T-cell (primary cell): ENCODE measurements at regions not wholly inside any gene's neighbourhood (a gene's known extent, or its start where the extent isn't known, plus 50 kb on each side); places are given as distances from the start of the nearest gene placed in this dataset.

ENCODE experiments used
- ATAC-seq, 4 experiments: fragments of 200-7000 bp in 3 of 4; fragments of 150-1000 bp in 1 of 4; cut with Tn5 transposase; replicated peaks in 1 of 4; 1 replicate in 3 of 4; 2 replicates in 1 of 4; pipeline ENCODE4 v1.10.0; 2021; ENCODE audit warnings: moderate library complexity in 3 of 4, mild to moderate bottlenecking in 2 of 4, moderate number of reproducible peaks in 1 of 4
- CTCF ChIA-PET, 2 donors: fragments of 300-600 bp; sonication (Branson Sonifier 250); formaldehyde crosslinking; loops; one replicate each; lab custom pipeline; 2022; ENCODE audit warnings: antibody characterized with exemption in 2 of 2; lab: Charles Lee
- POLR2A ChIA-PET, 2 donors: fragments of 300-600 bp; sonication (Branson Sonifier 250); formaldehyde crosslinking; loops; one replicate each; lab custom pipeline; 2022; ENCODE audit warnings: antibody characterized with exemption in 2 of 2; lab: Charles Lee
- DNase-seq, 35 experiments: peaks; one replicate each; pipeline versions ENCODE4 v3.0.0 to v3.0.0-alpha.2; 2013 to 2023
- H3K27ac ChIP-seq: one replicate; pipeline ENCODE4 v1.5.1; 2013; ENCODE audit warnings: low read length
- H3K27me3 ChIP-seq, 2 experiments: replicated peaks in 1 of 2; 1 replicate in 1 of 2; 2 replicates in 1 of 2; pipeline versions ENCODE4 v1.6.1 to v1.7.0; 2013; ENCODE audit warnings: low read length in 1 of 2, mixed read lengths in 1 of 2; ENCODE audit not compliant: control insufficient read depth in 2 of 2, insufficient read depth in 2 of 2; ENCODE audit errors: extremely low read depth in 1 of 2
- H3K36me3 ChIP-seq, 2 donors: 1 replicate in 1 of 2; 2 replicates in 1 of 2; pipeline versions ENCODE4 v1.6.1 to v1.7.0; 2013; ENCODE audit warnings: low read length in 1 of 2; ENCODE audit not compliant: control insufficient read depth in 2 of 2, insufficient read depth in 1 of 2; ENCODE audit errors: extremely low read depth in 1 of 2
- H3K4me1 ChIP-seq, 2 experiments: 1 replicate in 1 of 2; 2 replicates in 1 of 2; pipeline versions ENCODE4 v1.6.1 to v1.7.0; 2013; ENCODE audit warnings: low read length in 2 of 2, mixed read lengths in 1 of 2; ENCODE audit not compliant: insufficient read depth in 2 of 2, control insufficient read depth in 1 of 2; ENCODE audit errors: extremely low read depth in 1 of 2
- H3K4me3 ChIP-seq, 2 donors: 1 replicate in 1 of 2; 2 replicates in 1 of 2; pipeline versions ENCODE4 v1.5.1 to v1.7.0; 2013; ENCODE audit warnings: mild to moderate bottlenecking in 2 of 2, low read length in 1 of 2, moderate library complexity in 1 of 2; ENCODE audit not compliant: control insufficient read depth in 1 of 2; ENCODE audit errors: extremely low read depth in 1 of 2
- H3K9me3 ChIP-seq: 2 replicates; pipeline ENCODE4 v1.7.0; 2013
- H3K27ac Mint-ChIP-seq, 2 donors: one replicate each; pipeline ENCODE4 v1.8.0; 2020 to 2021; ENCODE audit warnings: mild to moderate bottlenecking in 2 of 2, mixed read lengths in 2 of 2
- H3K27me3 Mint-ChIP-seq, 2 donors: one replicate each; pipeline ENCODE4 v1.8.0; 2021 to 2022; ENCODE audit warnings: mixed read lengths in 2 of 2
- H3K36me3 Mint-ChIP-seq: one replicate; pipeline ENCODE4 v1.8.0; 2021; ENCODE audit warnings: mixed read lengths
- H3K4me1 Mint-ChIP-seq, 3 donors: one replicate each; pipeline ENCODE4 v1.8.0; 2020 to 2022; ENCODE audit warnings: mixed read lengths in 3 of 3, mild to moderate bottlenecking in 1 of 3
- H3K4me3 Mint-ChIP-seq, 3 donors: one replicate each; pipeline ENCODE4 v1.8.0; 2020 to 2022; ENCODE audit warnings: mild to moderate bottlenecking in 3 of 3, mixed read lengths in 3 of 3, moderate library complexity in 3 of 3
- H3K9me3 Mint-ChIP-seq, 3 donors: one replicate each; pipeline ENCODE4 v1.8.0; 2020 to 2022; ENCODE audit warnings: mixed read lengths in 3 of 3
- WGBS: methylation state at CpG from one replicate; pipeline ENCODE4 v1.1.5; 2013; ENCODE audit warnings: missing lambda C conversion rate; ENCODE audit not compliant: insufficient coverage; 5-methylcytosine and 5-hydroxymethylcytosine counted together

- no peak overlapping the region for H3K4me3 Mint-ChIP-seq
- WGBS, result 90% methylated on average over 2 of the region's 4 CpGs
Observed at GRCh38 chr3:24854748-24855147, 360.1 kb upstream of the THRB start.

DNA sequence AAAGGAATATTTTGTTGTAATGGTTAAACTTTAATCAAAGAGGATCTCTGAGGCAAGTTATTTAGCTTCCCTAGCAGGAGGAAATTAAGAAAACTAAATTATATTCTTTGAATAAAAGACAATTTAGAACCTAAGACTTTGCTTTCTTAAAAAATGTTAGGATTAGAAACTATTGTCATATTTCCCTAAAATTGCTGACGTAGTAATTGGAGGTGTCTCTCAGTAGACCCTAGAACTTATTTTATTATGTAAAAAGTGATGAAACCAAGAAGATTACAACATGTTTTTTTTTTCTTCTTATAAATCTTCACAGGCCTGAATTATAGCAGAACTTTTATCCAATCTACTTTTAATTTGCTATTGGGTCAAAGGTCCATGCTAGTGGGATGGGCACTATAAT lies 363.3 kb upstream of the THRB start:
- Mint-ChIP-seq H3K36me3 (no peaks in the 10 kb centered on the region), H3K27me3 (no peaks in the 10 kb centered on the region), H3K4me3 (no peak overlapping the region), H3K27ac (no peak overlapping the region), H3K9me3 (peaks cover 0 to 10% (median 0%) of the 10 kb centered on the region in 3 donors), H3K4me1 (no peaks in the 10 kb centered on the region)
- no peak for ATAC-seq
- no peaks in the 10 kb centered on the region for H3K36me3 ChIP-seq
- H3K27me3 ChIP-seq, result no peaks in the 10 kb centered on the region
- no peaks in the 10 kb centered on the region for H3K4me1 ChIP-seq
- no peak overlapping the region for H3K27ac ChIP-seq
- no CpG with 5 or more reads among the region's 1 CpG for WGBS
- no peaks in the 10 kb centered on the region for H3K9me3 ChIP-seq
- H3K4me3 ChIP-seq, result no peak overlapping the region
- ChIA-PET CTCF (no interaction called here), POLR2A (no interaction called here)
- no peak for DNase-seq

More at GRCh38 chr3:24854748-24855147, 360.1 kb upstream of the THRB start:
- Histone ChIP-seq H3K9me3 (no peaks in the 10 kb centered on the region), H3K27ac (no peak overlapping the region), H3K4me1 (no peaks in the 10 kb centered on the region), H3K36me3 (no peaks in the 10 kb centered on the region), H3K4me3 (no peak overlapping the region), H3K27me3 (no peaks in the 10 kb centered on the region)
- Mint-ChIP-seq H3K4me1 (no peaks in the 10 kb centered on the region), H3K27ac (no peak overlapping the region), H3K9me3 (peaks cover 0 to 13% (median 0%) of the 10 kb centered on the region in 3 donors), H3K36me3 (no peaks in the 10 kb centered on the region), H3K27me3 (no peaks in the 10 kb centered on the region)
- ChIA-PET POLR2A (no interaction called here), CTCF (no interaction called here)
- ATAC-seq, result no peak
- no peak for DNase-seq

DNA sequence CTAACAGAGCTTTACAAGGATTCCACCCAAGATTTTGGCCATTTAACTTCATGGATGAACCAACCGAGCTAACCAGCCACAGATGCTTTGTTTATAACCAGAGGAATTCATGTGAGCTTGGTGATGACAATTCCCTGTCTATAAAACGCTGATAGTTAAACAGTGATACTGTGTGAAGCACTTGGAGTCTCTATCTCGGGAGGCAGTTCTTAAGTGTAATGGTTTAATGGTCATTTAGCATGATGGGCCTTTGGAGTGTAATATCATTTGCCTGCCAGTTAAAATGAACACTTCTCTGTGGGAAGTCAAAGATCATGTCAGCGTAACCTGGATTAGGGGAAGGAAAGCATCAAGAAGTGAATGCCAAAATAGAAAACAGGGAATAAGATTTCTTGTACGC lies 368.6 kb upstream of the THRB start:
- 63% methylated on average over 3 of the region's 5 CpGs for WGBS
- Mint-ChIP-seq H3K9me3 (peaks cover 4 to 14% (median 8%) of the 10 kb centered on the region in 3 donors), H3K27me3 (no peaks in the 10 kb centered on the region), H3K4me1 (no peaks in the 10 kb centered on the region), H3K4me3 (no peak overlapping the region), H3K36me3 (no peaks in the 10 kb centered on the region), H3K27ac (no peak overlapping the region)
- ATAC-seq (no peak), DNase-seq (no peak)
- Histone ChIP-seq H3K4me3 (no peak overlapping the region), H3K27me3 (no peaks in the 10 kb centered on the region), H3K27ac (no peak overlapping the region), H3K9me3 (no peaks in the 10 kb centered on the region), H3K36me3 (no peaks in the 10 kb centered on the region), H3K4me1 (no peaks in the 10 kb centered on the region)
- CTCF ChIA-PET, result interaction anchor here in 1 of 2 donors (0.6 kb wide), 1 partner anchor 78 kb away, joined by 3 read pairs; no protein-coding TSS in a partner anchor
- POLR2A ChIA-PET, result no interaction called here

DNA sequence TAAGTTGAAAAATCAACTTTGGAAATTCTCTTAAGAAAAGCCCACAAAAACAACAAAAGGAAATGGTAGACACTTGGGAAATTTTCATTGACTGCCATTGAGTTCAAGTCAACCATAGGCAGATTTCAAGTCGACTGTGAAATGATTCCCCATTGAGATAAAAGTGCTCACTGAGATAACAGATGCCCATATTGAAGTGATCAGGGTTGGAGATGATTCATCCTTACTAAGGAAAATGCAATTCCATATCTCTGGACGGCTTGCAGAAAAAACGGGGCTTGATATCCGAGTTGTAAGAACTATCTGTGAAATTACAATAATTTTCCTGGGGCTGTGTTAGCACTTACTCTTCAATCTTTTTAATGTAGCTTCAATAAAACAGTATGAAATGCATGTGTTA lies 373.1 kb upstream of the THRB start:
- H3K4me1 Mint-ChIP-seq, result no peaks in the 10 kb centered on the region
- no peak overlapping the region for H3K4me3 Mint-ChIP-seq
- DNase-seq, result no peak
- ChIA-PET POLR2A (no interaction called here), CTCF (no interaction called here)
- ATAC-seq, result no peak
- no peak overlapping the region for H3K27ac Mint-ChIP-seq
- Histone ChIP-seq H3K36me3 (no peaks in the 10 kb centered on the region), H3K4me1 (no peaks in the 10 kb centered on the region), H3K4me3 (no peak overlapping the region), H3K27ac (no peak overlapping the region), H3K27me3 (no peaks in the 10 kb centered on the region), H3K9me3 (no peaks in the 10 kb centered on the region)
- H3K36me3 Mint-ChIP-seq, result no peaks in the 10 kb centered on the region
- WGBS, result no CpG with 5 or more reads among the region's 4 CpGs
- H3K9me3 Mint-ChIP-seq, result peaks cover 11 to 14% (median 11%) of the 10 kb centered on the region in 3 donors
- no peaks in the 10 kb centered on the region for H3K27me3 Mint-ChIP-seq

DNA sequence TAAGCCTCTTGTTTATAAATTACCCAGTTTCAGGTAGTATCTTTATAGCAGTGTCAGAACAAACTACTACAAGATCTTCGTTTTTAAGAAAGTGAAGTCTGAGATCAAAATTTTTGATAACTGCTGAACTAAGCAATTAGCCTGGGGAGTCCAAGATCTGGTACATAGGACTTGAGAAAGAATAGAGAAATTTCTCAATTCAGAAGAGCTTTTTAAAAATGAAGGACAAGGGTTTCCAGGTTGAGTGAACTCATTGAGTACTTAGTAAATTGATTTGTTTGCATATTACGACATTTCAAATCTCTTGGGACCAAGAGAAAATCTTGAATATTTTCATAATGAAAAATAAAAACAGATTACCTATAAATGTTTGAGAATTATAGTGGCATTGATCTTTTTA lies 386.6 kb upstream of the THRB start:
- CTCF ChIA-PET, result no interaction called here
- no peak overlapping the region for H3K27ac ChIP-seq
- Mint-ChIP-seq H3K4me1 (no peaks in the 10 kb centered on the region), H3K27ac (no peak overlapping the region), H3K4me3 (no peak overlapping the region), H3K27me3 (no peaks in the 10 kb centered on the region), H3K36me3 (no peaks in the 10 kb centered on the region), H3K9me3 (peaks cover 0 to 11% (median 9%) of the 10 kb centered on the region in 3 donors)
- H3K36me3 ChIP-seq, result no peaks in the 10 kb centered on the region
- no peak overlapping the region for H3K4me3 ChIP-seq
- no peaks in the 10 kb centered on the region for H3K27me3 ChIP-seq
- no peaks in the 10 kb centered on the region for H3K9me3 ChIP-seq
- ATAC-seq, result no peak
- POLR2A ChIA-PET, result no interaction called here
- WGBS, result no CpG with 5 or more reads among the region's 2 CpGs
- no peak for DNase-seq
- H3K4me1 ChIP-seq, result no peaks in the 10 kb centered on the region

DNA sequence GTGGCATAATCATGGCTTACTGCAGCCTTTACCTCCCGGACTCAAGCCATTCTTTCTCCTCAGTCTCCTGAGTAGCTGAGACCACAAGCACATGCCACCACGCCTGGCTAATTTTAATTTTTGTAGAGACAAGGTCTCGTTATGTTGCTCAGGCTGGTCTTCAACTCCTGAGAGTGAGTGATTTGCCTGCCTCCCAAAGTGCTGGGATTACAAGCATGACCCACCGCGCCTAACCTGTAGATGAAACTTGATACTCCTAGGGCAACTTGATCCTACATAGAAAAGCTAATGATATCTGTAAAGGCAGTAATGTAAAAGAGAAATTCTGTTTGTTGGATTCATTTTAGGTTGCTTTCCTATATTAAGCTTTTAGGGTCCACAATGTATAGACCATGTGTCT lies 391.9 kb upstream of the THRB start:
- H3K4me1 ChIP-seq, result no peaks in the 10 kb centered on the region
- ChIA-PET POLR2A (interaction anchor here in 1 of 2 donors (0.6 kb wide), 1 partner anchor 22 kb away, joined by 3 read pairs; no protein-coding TSS in a partner anchor), CTCF (no interaction called here)
- Mint-ChIP-seq H3K4me1 (no peaks in the 10 kb centered on the region), H3K9me3 (peaks cover 0 to 13% (median 10%) of the 10 kb centered on the region in 3 donors), H3K36me3 (no peaks in the 10 kb centered on the region), H3K4me3 (no peak overlapping the region), H3K27ac (no peak overlapping the region), H3K27me3 (no peaks in the 10 kb centered on the region)
- no peak for ATAC-seq
- WGBS, result no CpG with 5 or more reads among the region's 5 CpGs
- H3K4me3 ChIP-seq, result no peak overlapping the region
- DNase-seq, result no peak
- H3K27me3 ChIP-seq, result no peaks in the 10 kb centered on the region
- H3K27ac ChIP-seq, result no peak overlapping the region
- no peaks in the 10 kb centered on the region for H3K9me3 ChIP-seq
- H3K36me3 ChIP-seq, result no peaks in the 10 kb centered on the region

DNA sequence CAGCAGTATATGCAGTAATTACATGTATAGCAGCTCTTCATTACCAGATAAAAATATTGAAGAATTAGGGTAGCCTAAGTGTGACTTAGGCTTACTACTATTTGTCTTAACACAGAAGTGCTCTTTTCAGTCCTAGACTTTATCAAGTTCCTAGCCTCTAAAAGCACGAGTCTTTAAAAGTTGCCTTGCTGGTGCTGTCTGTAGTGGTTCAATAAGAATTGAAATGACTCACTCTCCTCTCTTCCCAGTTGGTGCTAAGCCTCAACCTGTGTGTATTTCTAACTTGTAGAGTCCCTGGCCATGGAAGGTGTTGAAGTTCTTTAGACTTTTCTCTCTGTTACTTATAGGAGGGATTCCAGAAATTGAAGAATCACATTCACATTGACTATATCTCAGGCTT lies 395.4 kb upstream of the THRB start:
- H3K4me1 Mint-ChIP-seq, result no peaks in the 10 kb centered on the region
- no peak for ATAC-seq

More for the DNA sequence above, 395.4 kb upstream of the THRB start:
- ChIA-PET CTCF (no interaction called here), POLR2A (interaction anchor here in 1 of 2 donors (0.7 kb wide), 1 partner anchor 23 kb away, joined by 8 read pairs; no protein-coding TSS in a partner anchor)
- H3K4me3 ChIP-seq, result no peak overlapping the region
- no peaks in the 10 kb centered on the region for H3K9me3 ChIP-seq
- no peaks in the 10 kb centered on the region for H3K4me1 ChIP-seq
- H3K36me3 ChIP-seq, result no peaks in the 10 kb centered on the region
- H3K27ac ChIP-seq, result no peak overlapping the region
- H3K27me3 Mint-ChIP-seq, result no peaks in the 10 kb centered on the region
- H3K4me3 Mint-ChIP-seq, result no peak overlapping the region
- WGBS, result no CpG with 5 or more reads among the region's 1 CpG
- no peak for DNase-seq
- H3K36me3 Mint-ChIP-seq, result no peaks in the 10 kb centered on the region
- H3K27me3 ChIP-seq, result no peaks in the 10 kb centered on the region
- no peak overlapping the region for H3K27ac Mint-ChIP-seq
- H3K9me3 Mint-ChIP-seq, result peaks cover 3 to 15% (median 6%) of the 10 kb centered on the region in 3 donors
